T-cell (primary cell): ENCODE measurements at regions not wholly inside any gene's neighbourhood (a gene's known extent, or its start where the extent isn't known, plus 50 kb on each side); places are given as distances from the start of the nearest gene placed in this dataset.
"Not testable (repeated sequence)": the region's sequence is repeated elsewhere in the genome, so short reads cannot be mapped to it uniquely, and the experiment has no call there.

Experiments
- ATAC-seq, 4 experiments: fragments of 200-7000 bp in 3 of 4; fragments of 150-1000 bp in 1 of 4; cut with Tn5 transposase; replicated peaks in 1 of 4; 1 replicate in 3 of 4; 2 replicates in 1 of 4; pipeline ENCODE4 v1.10.0; 2021; ENCODE audit warnings: moderate library complexity in 3 of 4, mild to moderate bottlenecking in 2 of 4, moderate number of reproducible peaks in 1 of 4
- CTCF ChIA-PET, 2 donors: fragments of 300-600 bp; sonication (Branson Sonifier 250); formaldehyde crosslinking; loops; one replicate each; lab custom pipeline; 2022; ENCODE audit warnings: antibody characterized with exemption in 2 of 2; lab: Charles Lee
- POLR2A ChIA-PET, 2 donors: fragments of 300-600 bp; sonication (Branson Sonifier 250); formaldehyde crosslinking; loops; one replicate each; lab custom pipeline; 2022; ENCODE audit warnings: antibody characterized with exemption in 2 of 2; lab: Charles Lee
- DNase-seq, 35 experiments: peaks; one replicate each; pipeline versions ENCODE4 v3.0.0 to v3.0.0-alpha.2; 2013 to 2023
- H3K27ac ChIP-seq: one replicate; pipeline ENCODE4 v1.5.1; 2013; ENCODE audit warnings: low read length
- H3K27me3 ChIP-seq, 2 experiments: replicated peaks in 1 of 2; 1 replicate in 1 of 2; 2 replicates in 1 of 2; pipeline versions ENCODE4 v1.6.1 to v1.7.0; 2013; ENCODE audit warnings: low read length in 1 of 2, mixed read lengths in 1 of 2; ENCODE audit not compliant: control insufficient read depth in 2 of 2, insufficient read depth in 2 of 2; ENCODE audit errors: extremely low read depth in 1 of 2
- H3K36me3 ChIP-seq, 2 donors: 1 replicate in 1 of 2; 2 replicates in 1 of 2; pipeline versions ENCODE4 v1.6.1 to v1.7.0; 2013; ENCODE audit warnings: low read length in 1 of 2; ENCODE audit not compliant: control insufficient read depth in 2 of 2, insufficient read depth in 1 of 2; ENCODE audit errors: extremely low read depth in 1 of 2
- H3K4me1 ChIP-seq, 2 experiments: 1 replicate in 1 of 2; 2 replicates in 1 of 2; pipeline versions ENCODE4 v1.6.1 to v1.7.0; 2013; ENCODE audit warnings: low read length in 2 of 2, mixed read lengths in 1 of 2; ENCODE audit not compliant: insufficient read depth in 2 of 2, control insufficient read depth in 1 of 2; ENCODE audit errors: extremely low read depth in 1 of 2
- H3K4me3 ChIP-seq, 2 donors: 1 replicate in 1 of 2; 2 replicates in 1 of 2; pipeline versions ENCODE4 v1.5.1 to v1.7.0; 2013; ENCODE audit warnings: mild to moderate bottlenecking in 2 of 2, low read length in 1 of 2, moderate library complexity in 1 of 2; ENCODE audit not compliant: control insufficient read depth in 1 of 2; ENCODE audit errors: extremely low read depth in 1 of 2
- H3K9me3 ChIP-seq: 2 replicates; pipeline ENCODE4 v1.7.0; 2013
- H3K27ac Mint-ChIP-seq, 2 donors: one replicate each; pipeline ENCODE4 v1.8.0; 2020 to 2021; ENCODE audit warnings: mild to moderate bottlenecking in 2 of 2, mixed read lengths in 2 of 2
- H3K27me3 Mint-ChIP-seq, 2 donors: one replicate each; pipeline ENCODE4 v1.8.0; 2021 to 2022; ENCODE audit warnings: mixed read lengths in 2 of 2
- H3K36me3 Mint-ChIP-seq: one replicate; pipeline ENCODE4 v1.8.0; 2021; ENCODE audit warnings: mixed read lengths
- H3K4me1 Mint-ChIP-seq, 3 donors: one replicate each; pipeline ENCODE4 v1.8.0; 2020 to 2022; ENCODE audit warnings: mixed read lengths in 3 of 3, mild to moderate bottlenecking in 1 of 3
- H3K4me3 Mint-ChIP-seq, 3 donors: one replicate each; pipeline ENCODE4 v1.8.0; 2020 to 2022; ENCODE audit warnings: mild to moderate bottlenecking in 3 of 3, mixed read lengths in 3 of 3, moderate library complexity in 3 of 3
- H3K9me3 Mint-ChIP-seq, 3 donors: one replicate each; pipeline ENCODE4 v1.8.0; 2020 to 2022; ENCODE audit warnings: mixed read lengths in 3 of 3
- WGBS: methylation state at CpG from one replicate; pipeline ENCODE4 v1.1.5; 2013; ENCODE audit warnings: missing lambda C conversion rate; ENCODE audit not compliant: insufficient coverage; 5-methylcytosine and 5-hydroxymethylcytosine counted together

GRCh38 chr15:46079046-46079445 lies 444.2 kb downstream of the SQOR start:
- Histone ChIP-seq H3K4me1 (no peaks in the 10 kb centered on the region), H3K27ac (no peak overlapping the region), H3K4me3 (no peak overlapping the region), H3K9me3 (no peaks in the 10 kb centered on the region), H3K27me3 (no peaks in the 10 kb centered on the region), H3K36me3 (no peaks in the 10 kb centered on the region)
- CTCF ChIA-PET: no interaction called here
- ATAC-seq (no peak), DNase-seq (no peak)
- POLR2A ChIA-PET: no interaction called here
- Mint-ChIP-seq H3K9me3 (peaks cover 0 to 2% (median 0%) of the 10 kb centered on the region in 3 donors), H3K36me3 (no peaks in the 10 kb centered on the region), H3K27me3 (no peaks in the 10 kb centered on the region), H3K4me1 (no peaks in the 10 kb centered on the region), H3K4me3 (no peak overlapping the region), H3K27ac (no peak overlapping the region)
- 100% methylated on average over 1 of the region's 3 CpGs for WGBS

DNA sequence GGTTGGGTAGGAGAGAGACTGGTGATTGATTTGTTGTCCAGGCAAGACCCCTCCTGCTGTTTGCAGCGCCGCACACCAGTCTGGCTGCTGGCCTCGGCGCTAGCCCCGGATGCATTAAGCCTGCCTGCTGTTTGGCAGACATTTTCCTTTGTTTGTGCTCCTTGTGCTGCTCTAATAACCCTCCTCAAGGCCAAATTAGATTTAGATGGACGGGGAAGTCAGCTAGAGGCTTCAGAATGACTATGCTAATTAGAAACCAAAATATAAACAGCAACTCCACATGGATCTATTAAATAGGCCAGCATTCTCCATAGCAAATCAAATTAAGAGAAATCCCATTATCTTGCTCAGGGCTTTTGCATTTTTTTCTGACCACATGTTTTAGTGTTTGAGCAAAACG lies 445.2 kb downstream of the SQOR start:
- Histone ChIP-seq H3K27me3 (no peaks in the 10 kb centered on the region), H3K4me1 (no peaks in the 10 kb centered on the region), H3K27ac (no peak overlapping the region), H3K4me3 (no peak overlapping the region), H3K36me3 (no peaks in the 10 kb centered on the region), H3K9me3 (no peaks in the 10 kb centered on the region)
- DNase-seq: no peak
- peaks cover 0 to 2% (median 0%) of the 10 kb centered on the region in 3 donors for H3K9me3 Mint-ChIP-seq
- no peaks in the 10 kb centered on the region for H3K36me3 Mint-ChIP-seq
- no peaks in the 10 kb centered on the region for H3K27me3 Mint-ChIP-seq
- ATAC-seq: no peak
- WGBS: 19% methylated on average over 3 of the region's 7 CpGs
- CTCF ChIA-PET: interaction anchor here in 1 of 2 donors (0.5 kb wide), 1 partner anchor 233 kb away, joined by 3 read pairs; no protein-coding TSS in a partner anchor
- POLR2A ChIA-PET: interaction anchor here in 1 of 2 donors (0.6 kb wide), 1 partner anchor 49 kb away, joined by 3 read pairs; no protein-coding TSS in a partner anchor
- no peak overlapping the region for H3K27ac Mint-ChIP-seq
- H3K4me3 Mint-ChIP-seq: no peak overlapping the region
- H3K4me1 Mint-ChIP-seq: no peaks in the 10 kb centered on the region

GRCh38 chr15:46088486-46089445 lies 453.9 kb downstream of the SQOR start:
- ChIA-PET POLR2A (no interaction called here), CTCF (no interaction called here)
- peaks cover 0 to 7% (median 7%) of the 10 kb centered on the region in 3 donors for H3K9me3 Mint-ChIP-seq
- no peak overlapping the region for H3K4me3 Mint-ChIP-seq
- no peaks in the 10 kb centered on the region for H3K4me1 Mint-ChIP-seq
- H3K27ac Mint-ChIP-seq: no peak overlapping the region
- Histone ChIP-seq H3K4me3 (no peak overlapping the region), H3K9me3 (no peaks in the 10 kb centered on the region), H3K27me3 (no peaks in the 10 kb centered on the region), H3K36me3 (no peaks in the 10 kb centered on the region), H3K4me1 (no peaks in the 10 kb centered on the region), H3K27ac (no peak overlapping the region)
- H3K36me3 Mint-ChIP-seq: no peaks in the 10 kb centered on the region
- 40% methylated on average over 1 of the region's 3 CpGs for WGBS
- no peaks in the 10 kb centered on the region for H3K27me3 Mint-ChIP-seq
- DNase-seq (no peak), ATAC-seq (no peak)

DNA sequence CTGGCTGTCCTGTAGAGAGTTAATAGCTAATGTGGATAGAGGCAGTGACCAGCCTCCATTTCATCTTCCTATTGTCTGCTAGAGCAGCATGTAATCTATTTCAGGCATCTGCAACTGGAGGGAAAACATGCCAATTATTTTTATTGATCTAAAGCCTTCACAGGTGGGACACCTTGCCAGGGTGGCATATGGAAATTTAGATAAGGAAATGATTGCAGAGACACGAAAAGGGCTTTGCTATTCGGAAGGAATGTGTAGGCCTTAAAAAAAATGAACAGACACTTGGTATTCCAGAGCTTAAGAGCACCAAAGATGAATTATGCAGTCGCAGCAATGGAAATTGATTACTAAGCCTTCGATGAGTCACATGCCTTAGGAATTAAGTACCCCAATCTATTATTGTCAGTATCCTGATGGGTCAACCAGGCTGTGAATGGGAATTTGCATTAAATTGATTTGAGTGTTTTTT lies 454.7 kb downstream of the SQOR start:
- ATAC-seq: no peak
- no peaks in the 10 kb centered on the region for H3K27me3 Mint-ChIP-seq
- no peak for DNase-seq
- no peak overlapping the region for H3K27ac Mint-ChIP-seq
- H3K36me3 ChIP-seq: no peaks in the 10 kb centered on the region
- H3K4me1 Mint-ChIP-seq: no peaks in the 10 kb centered on the region
- no peak overlapping the region for H3K27ac ChIP-seq
- ChIA-PET CTCF (no interaction called here), POLR2A (no interaction called here)
- peaks cover 0 to 13% (median 9%) of the 10 kb centered on the region in 3 donors for H3K9me3 Mint-ChIP-seq
- no peaks in the 10 kb centered on the region for H3K36me3 Mint-ChIP-seq
- H3K9me3 ChIP-seq: no peaks in the 10 kb centered on the region
- no peaks in the 10 kb centered on the region for H3K4me1 ChIP-seq
- no peak overlapping the region for H3K4me3 Mint-ChIP-seq
- no peaks in the 10 kb centered on the region for H3K27me3 ChIP-seq
- 58% methylated on average over 2 of the region's 4 CpGs for WGBS
- no peak overlapping the region for H3K4me3 ChIP-seq

GRCh38 chr15:46091860-46092450 lies 457.1 kb downstream of the SQOR start:
- WGBS: 52% methylated on average over 4 of the region's 16 CpGs
- peaks cover 4 to 14% (median 8%) of the 10 kb centered on the region in 3 donors for H3K9me3 Mint-ChIP-seq
- no peak overlapping the region for H3K27ac Mint-ChIP-seq

DNA sequence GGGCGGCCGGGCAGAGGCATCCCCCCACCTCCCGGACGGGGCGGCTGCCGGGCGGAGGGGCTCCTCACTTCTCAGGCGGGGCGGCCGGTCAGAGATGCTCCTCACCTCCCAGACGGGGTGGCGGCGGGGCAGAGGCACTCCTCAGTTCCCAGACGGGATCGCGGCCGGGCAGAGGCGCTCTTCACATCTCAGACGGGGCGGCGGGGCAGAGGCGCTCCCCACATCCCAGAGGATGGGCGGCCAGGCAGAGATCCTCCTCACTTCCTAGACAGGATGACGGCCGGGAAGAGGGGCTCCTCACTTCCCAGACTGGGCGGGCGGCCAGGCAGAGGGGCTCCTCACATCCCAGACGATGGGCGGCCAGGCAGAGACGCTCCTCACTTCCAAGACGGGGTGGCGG lies 463.2 kb downstream of the SQOR start:
- H3K27ac Mint-ChIP-seq, H3K9me3 ChIP-seq, H3K4me3 Mint-ChIP-seq, DNase-seq, ATAC-seq, H3K27me3 ChIP-seq, H3K4me1 Mint-ChIP-seq, H3K36me3 Mint-ChIP-seq, CTCF ChIA-PET, H3K27ac ChIP-seq, H3K4me3 ChIP-seq, POLR2A ChIA-PET, H3K27me3 Mint-ChIP-seq, H3K36me3 ChIP-seq, H3K4me1 ChIP-seq: not testable (repeated sequence)
- peaks cover 8 to 18% (median 17%) of the 10 kb centered on the region in 3 donors for H3K9me3 Mint-ChIP-seq
- WGBS: 100% methylated on average over 1 of the region's 32 CpGs

More at GRCh38 chr15:46091860-46092450, 457.1 kb downstream of the SQOR start:
- Histone ChIP-seq H3K27me3 (no peaks in the 10 kb centered on the region), H3K9me3 (no peaks in the 10 kb centered on the region), H3K27ac (no peak overlapping the region), H3K4me1 (no peaks in the 10 kb centered on the region), H3K4me3 (no peak overlapping the region), H3K36me3 (no peaks in the 10 kb centered on the region)
- POLR2A ChIA-PET: no interaction called here
- DNase-seq (no peak), ATAC-seq (no peak)
- Mint-ChIP-seq H3K27me3 (no peaks in the 10 kb centered on the region), H3K4me3 (no peak overlapping the region), H3K4me1 (no peaks in the 10 kb centered on the region), H3K36me3 (no peaks in the 10 kb centered on the region)
- CTCF ChIA-PET: no interaction called here
